Chondrocyte (in vitro differentiated cells): ENCODE measurements at regions not wholly inside any gene's neighbourhood (a gene's known extent, or its start where the extent isn't known, plus 50 kb on each side); places are given as distances from the start of the nearest gene placed in this dataset.

Experiments used
- DNase-seq: peaks from one replicate; pipeline ENCODE4 v3.0.0; 2021; ENCODE audit warnings: mixed read lengths, low spot score
- H3K27ac Mint-ChIP-seq: one replicate; pipeline ENCODE4 v1.8.0; 2021; ENCODE audit warnings: mild to moderate bottlenecking, moderate library complexity, mixed read lengths; ENCODE audit not compliant: unreplicated experiment
- H3K27me3 Mint-ChIP-seq: 2 replicates; pipeline ENCODE4 v1.8.0; 2021; ENCODE audit warnings: low read depth, mixed read lengths
- H3K36me3 Mint-ChIP-seq: 2 replicates; pipeline ENCODE4 v1.8.0; 2021; ENCODE audit warnings: low read depth, mixed read lengths
- H3K4me1 Mint-ChIP-seq: 2 replicates; pipeline ENCODE4 v1.8.0; 2021; ENCODE audit warnings: low read depth, mild to moderate bottlenecking, mixed read lengths
- H3K4me3 Mint-ChIP-seq: one replicate; pipeline ENCODE4 v1.8.0; 2021; ENCODE audit warnings: mild to moderate bottlenecking, moderate library complexity, mixed read lengths; ENCODE audit not compliant: unreplicated experiment
- H3K9me3 Mint-ChIP-seq: 2 replicates; pipeline ENCODE4 v1.8.0; 2021; ENCODE audit warnings: low read depth, mixed read lengths
- TF ChIP-seq, protein P1 (sequence below): fragments of 200-600 bp; sonication (generic); IDR thresholded peaks from 2 replicates; pipeline ENCODE4 v1.5.0; 2021; ENCODE audit warnings: antibody characterized with exemption, mild to moderate bottlenecking, moderate library complexity

DNA sequence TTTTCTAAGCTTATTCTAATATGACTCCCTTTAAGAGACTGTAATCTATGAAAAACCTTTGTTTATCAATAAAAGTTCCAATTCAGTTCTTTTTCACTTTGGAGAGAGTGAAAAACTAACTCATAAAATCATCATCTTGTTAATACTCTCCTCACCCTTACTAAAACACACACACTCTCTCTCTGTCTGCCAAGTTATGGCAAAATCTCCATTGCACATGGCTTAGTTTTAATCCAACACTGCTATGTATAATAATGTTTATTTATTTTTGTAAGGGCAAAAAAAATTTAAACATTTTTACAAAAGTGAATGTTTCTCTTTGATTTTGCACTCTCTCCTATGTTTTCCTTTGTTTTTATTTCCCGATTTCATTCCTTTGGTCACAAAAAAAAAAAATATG is 253.2 kb downstream of the BMP7 start:
- no peak for DNase-seq
- Mint-ChIP-seq H3K27ac (no peak overlapping the region), H3K4me1 (peaks cover 14% of the 10 kb centered on the region), H3K27me3 (no peaks in the 10 kb centered on the region), H3K4me3 (no peak overlapping the region), H3K9me3 (no peaks in the 10 kb centered on the region), H3K36me3 (no peaks in the 10 kb centered on the region)
- TF ChIP-seq, protein P1, sequence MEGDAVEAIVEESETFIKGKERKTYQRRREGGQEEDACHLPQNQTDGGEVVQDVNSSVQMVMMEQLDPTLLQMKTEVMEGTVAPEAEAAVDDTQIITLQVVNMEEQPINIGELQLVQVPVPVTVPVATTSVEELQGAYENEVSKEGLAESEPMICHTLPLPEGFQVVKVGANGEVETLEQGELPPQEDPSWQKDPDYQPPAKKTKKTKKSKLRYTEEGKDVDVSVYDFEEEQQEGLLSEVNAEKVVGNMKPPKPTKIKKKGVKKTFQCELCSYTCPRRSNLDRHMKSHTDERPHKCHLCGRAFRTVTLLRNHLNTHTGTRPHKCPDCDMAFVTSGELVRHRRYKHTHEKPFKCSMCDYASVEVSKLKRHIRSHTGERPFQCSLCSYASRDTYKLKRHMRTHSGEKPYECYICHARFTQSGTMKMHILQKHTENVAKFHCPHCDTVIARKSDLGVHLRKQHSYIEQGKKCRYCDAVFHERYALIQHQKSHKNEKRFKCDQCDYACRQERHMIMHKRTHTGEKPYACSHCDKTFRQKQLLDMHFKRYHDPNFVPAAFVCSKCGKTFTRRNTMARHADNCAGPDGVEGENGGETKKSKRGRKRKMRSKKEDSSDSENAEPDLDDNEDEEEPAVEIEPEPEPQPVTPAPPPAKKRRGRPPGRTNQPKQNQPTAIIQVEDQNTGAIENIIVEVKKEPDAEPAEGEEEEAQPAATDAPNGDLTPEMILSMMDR: no peak

- TF ChIP-seq, protein P1: no peak
- no peak overlapping the region for H3K4me3 Mint-ChIP-seq
- H3K27me3 Mint-ChIP-seq: peaks cover 2% of the 10 kb centered on the region
- H3K4me1 Mint-ChIP-seq: peaks cover 11% of the 10 kb centered on the region
- H3K9me3 Mint-ChIP-seq: no peaks in the 10 kb centered on the region
- H3K36me3 Mint-ChIP-seq: no peaks in the 10 kb centered on the region
- no peak overlapping the region for H3K27ac Mint-ChIP-seq
- DNase-seq: no peak
Observed at GRCh38 chr20:57013741-57014140, 252.7 kb downstream of the BMP7 start.

GRCh38 chr20:57020364-57020763 is 246.1 kb downstream of the BMP7 start:
- DNase-seq: no peak
- TF ChIP-seq, protein P1: no peak
- peaks cover 9% of the 10 kb centered on the region for H3K9me3 Mint-ChIP-seq
- peaks cover 7% of the 10 kb centered on the region for H3K4me1 Mint-ChIP-seq
- no peak overlapping the region for H3K4me3 Mint-ChIP-seq
- H3K27ac Mint-ChIP-seq: no peak overlapping the region
- H3K27me3 Mint-ChIP-seq: peaks cover 2% of the 10 kb centered on the region
- H3K36me3 Mint-ChIP-seq: no peaks in the 10 kb centered on the region

DNA sequence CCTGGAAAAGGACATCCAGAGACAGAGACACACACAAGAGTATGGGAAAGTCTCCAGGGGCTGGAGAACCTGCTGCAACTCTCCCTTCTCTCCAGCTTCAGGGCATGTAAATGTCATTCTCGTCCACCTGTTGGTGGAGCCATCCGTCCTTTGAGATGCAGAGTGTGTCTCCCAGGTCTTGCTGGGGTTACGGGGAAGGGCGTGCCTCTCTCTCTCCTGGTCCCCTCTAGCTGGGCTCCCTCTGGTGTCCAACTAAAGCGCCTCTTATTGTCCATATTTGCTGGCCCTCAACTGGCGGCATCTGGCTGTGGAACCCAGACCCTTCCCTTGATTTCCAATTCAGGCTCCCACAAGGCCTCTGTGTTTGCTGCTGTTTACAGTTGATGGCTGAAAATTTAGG is 244.1 kb downstream of the BMP7 start:
- H3K27me3 Mint-ChIP-seq: peaks cover 2% of the 10 kb centered on the region
- no peak for DNase-seq
- H3K4me1 Mint-ChIP-seq: peaks cover 19% of the 10 kb centered on the region
- TF ChIP-seq, protein P1: peak; percentile 18
- no peaks in the 10 kb centered on the region for H3K36me3 Mint-ChIP-seq
- H3K4me3 Mint-ChIP-seq: no peak overlapping the region
- H3K9me3 Mint-ChIP-seq: peaks cover 9% of the 10 kb centered on the region
- no peak overlapping the region for H3K27ac Mint-ChIP-seq

DNA sequence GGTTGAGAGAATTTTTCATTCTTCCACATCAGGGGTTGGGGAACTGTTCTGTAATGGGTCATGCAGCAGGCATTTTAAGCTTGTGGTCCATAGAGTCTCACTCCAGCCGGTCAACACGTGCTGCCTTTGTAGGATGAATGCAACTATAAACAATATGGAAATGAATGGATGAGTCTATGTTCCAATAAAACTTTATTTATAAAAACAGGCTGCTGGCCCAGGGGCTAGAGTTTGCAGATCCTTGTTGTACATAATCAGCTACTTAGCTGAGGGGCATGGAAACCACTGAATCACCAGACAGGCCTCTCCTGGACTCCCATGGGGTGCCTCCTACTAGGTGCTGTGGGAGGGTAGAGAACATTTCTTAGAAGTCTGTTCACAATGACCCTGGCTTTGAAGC is 243.4 kb downstream of the BMP7 start:
- Mint-ChIP-seq H3K27me3 (peaks cover 2% of the 10 kb centered on the region), H3K9me3 (peaks cover 9% of the 10 kb centered on the region), H3K4me1 (peaks cover 19% of the 10 kb centered on the region), H3K36me3 (no peaks in the 10 kb centered on the region), H3K4me3 (no peak overlapping the region), H3K27ac (no peak overlapping the region)
- TF ChIP-seq, protein P1: no peak
- no peak for DNase-seq
